Parathyroid adenoma (tissue), 2 donors: ENCODE measurements at regions not wholly inside any gene's neighbourhood (a gene's known extent, or its start where the extent isn't known, plus 50 kb on each side); places are given as distances from the start of the nearest gene placed in this dataset.

ENCODE experiments used
- H2AFZ ChIP-seq: fragments of 300-600 bp; sonication (generic); one replicate; pipeline ENCODE4 v1.7.0; 2017; ENCODE audit warnings: antibody characterized with exemption, mild to moderate bottlenecking
- H3K27ac ChIP-seq: fragments of 300-600 bp; sonication (generic); one replicate; pipeline ENCODE4 v1.7.0; 2017
- H3K27me3 ChIP-seq: fragments of 300-600 bp; sonication (generic); one replicate; pipeline ENCODE4 v1.7.0; 2017; ENCODE audit warnings: low read length; ENCODE audit not compliant: control insufficient read depth, insufficient read depth
- H3K36me3 ChIP-seq: fragments of 300-600 bp; sonication (generic); one replicate; pipeline ENCODE4 v1.7.0; 2017; ENCODE audit warnings: low read length; ENCODE audit not compliant: control insufficient read depth, insufficient read depth
- H3K4me1 ChIP-seq: fragments of 300-600 bp; sonication (generic); one replicate; pipeline ENCODE4 v1.7.0; 2017; ENCODE audit warnings: control low read depth
- H3K4me2 ChIP-seq: fragments of 300-600 bp; sonication (generic); one replicate; pipeline ENCODE4 v1.7.0; 2017; ENCODE audit warnings: low read length
- H3K4me3 ChIP-seq: fragments of 300-600 bp; sonication (generic); one replicate; pipeline ENCODE4 v1.7.0; 2017; ENCODE audit warnings: low read depth, low read length
- H3K79me2 ChIP-seq: fragments of 300-600 bp; sonication (generic); one replicate; pipeline ENCODE4 v1.7.0; 2017; ENCODE audit warnings: control low read depth
- H3K9ac ChIP-seq: fragments of 300-600 bp; sonication (generic); one replicate; pipeline ENCODE4 v1.7.0; 2017; ENCODE audit warnings: mild to moderate bottlenecking
- H3K9me3 ChIP-seq: fragments of 300-600 bp; sonication (generic); one replicate; pipeline ENCODE4 v1.7.0; 2017; ENCODE audit warnings: low read length; ENCODE audit not compliant: control insufficient read depth
- CTCF ChIP-seq: fragments of 300-600 bp; sonication (generic); IDR thresholded peaks from one replicate; pipeline ENCODE4 v1.7.0; 2017; ENCODE audit warnings: antibody characterized with exemption, mild to moderate bottlenecking
- donor health status: primary hyperparathyroidism.

- Histone ChIP-seq H3K36me3 (no peaks in the 10 kb centered on the region), H3K27ac (no peak overlapping the region), H2AFZ (no peak overlapping the region), H3K4me3 (no peak overlapping the region), H3K4me1 (no peaks in the 10 kb centered on the region), H3K9ac (no peak overlapping the region), H3K79me2 (no peaks in the 10 kb centered on the region), H3K4me2 (no peak overlapping the region), H3K27me3 (no peaks in the 10 kb centered on the region), H3K9me3 (no peaks in the 10 kb centered on the region)
- no peak for TF ChIP-seq CTCF
Measured at GRCh38 chr11:23861615-23862014, 635.2 kb upstream of the LUZP2 start.

- no peaks in the 10 kb centered on the region for H3K36me3 ChIP-seq
- H3K9ac ChIP-seq, result no peak overlapping the region
- no peak overlapping the region for H3K27ac ChIP-seq
- H3K9me3 ChIP-seq, result no peaks in the 10 kb centered on the region
- H3K27me3 ChIP-seq, result no peaks in the 10 kb centered on the region
- no peak overlapping the region for H3K4me3 ChIP-seq
- H3K4me2 ChIP-seq, result no peak overlapping the region
- TF ChIP-seq CTCF, result no peak
- no peak overlapping the region for H2AFZ ChIP-seq
- H3K4me1 ChIP-seq, result no peaks in the 10 kb centered on the region
- H3K79me2 ChIP-seq, result no peaks in the 10 kb centered on the region
Measured at GRCh38 chr11:23865341-23865975, 631.4 kb upstream of the LUZP2 start.

- H3K36me3 ChIP-seq, result no peaks in the 10 kb centered on the region
- H2AFZ ChIP-seq, result no peak overlapping the region
- no peaks in the 10 kb centered on the region for H3K4me1 ChIP-seq
- H3K27me3 ChIP-seq, result no peaks in the 10 kb centered on the region
- no peaks in the 10 kb centered on the region for H3K9me3 ChIP-seq
- H3K79me2 ChIP-seq, result no peaks in the 10 kb centered on the region
- no peak overlapping the region for H3K4me2 ChIP-seq
- no peak overlapping the region for H3K27ac ChIP-seq
- H3K4me3 ChIP-seq, result no peak overlapping the region
- no peak overlapping the region for H3K9ac ChIP-seq
- TF ChIP-seq CTCF, result no peak
Measured at GRCh38 chr11:23866641-23867040, 630.2 kb upstream of the LUZP2 start.

GRCh38 chr11:23869671-23870070 lies 627.2 kb upstream of the LUZP2 start:
- Histone ChIP-seq H3K4me2 (no peak overlapping the region), H3K36me3 (no peaks in the 10 kb centered on the region), H2AFZ (no peak overlapping the region), H3K9me3 (no peaks in the 10 kb centered on the region), H3K4me1 (no peaks in the 10 kb centered on the region), H3K4me3 (no peak overlapping the region), H3K79me2 (no peaks in the 10 kb centered on the region), H3K9ac (no peak overlapping the region), H3K27ac (no peak overlapping the region), H3K27me3 (no peaks in the 10 kb centered on the region)
- TF ChIP-seq CTCF, result no peak

- no peak overlapping the region for H2AFZ ChIP-seq
- no peak overlapping the region for H3K27ac ChIP-seq
- no peak for TF ChIP-seq CTCF
- H3K79me2 ChIP-seq, result no peaks in the 10 kb centered on the region
- no peaks in the 10 kb centered on the region for H3K4me1 ChIP-seq
- H3K9me3 ChIP-seq, result no peaks in the 10 kb centered on the region
- no peaks in the 10 kb centered on the region for H3K27me3 ChIP-seq
- H3K4me2 ChIP-seq, result no peak overlapping the region
- H3K4me3 ChIP-seq, result no peak overlapping the region
- no peaks in the 10 kb centered on the region for H3K36me3 ChIP-seq
- H3K9ac ChIP-seq, result no peak overlapping the region
Measured at GRCh38 chr11:23873406-23873805, 623.4 kb upstream of the LUZP2 start.
